ENCODE measurements at regions not wholly inside any gene's neighbourhood (a gene's known extent, or its start where the extent isn't known, plus 50 kb on each side); places are given as distances from the start of the nearest gene placed in this dataset.
A peak's percentile ranks its signal among the peaks of the same experiment; 100 is the strongest.

DNA sequence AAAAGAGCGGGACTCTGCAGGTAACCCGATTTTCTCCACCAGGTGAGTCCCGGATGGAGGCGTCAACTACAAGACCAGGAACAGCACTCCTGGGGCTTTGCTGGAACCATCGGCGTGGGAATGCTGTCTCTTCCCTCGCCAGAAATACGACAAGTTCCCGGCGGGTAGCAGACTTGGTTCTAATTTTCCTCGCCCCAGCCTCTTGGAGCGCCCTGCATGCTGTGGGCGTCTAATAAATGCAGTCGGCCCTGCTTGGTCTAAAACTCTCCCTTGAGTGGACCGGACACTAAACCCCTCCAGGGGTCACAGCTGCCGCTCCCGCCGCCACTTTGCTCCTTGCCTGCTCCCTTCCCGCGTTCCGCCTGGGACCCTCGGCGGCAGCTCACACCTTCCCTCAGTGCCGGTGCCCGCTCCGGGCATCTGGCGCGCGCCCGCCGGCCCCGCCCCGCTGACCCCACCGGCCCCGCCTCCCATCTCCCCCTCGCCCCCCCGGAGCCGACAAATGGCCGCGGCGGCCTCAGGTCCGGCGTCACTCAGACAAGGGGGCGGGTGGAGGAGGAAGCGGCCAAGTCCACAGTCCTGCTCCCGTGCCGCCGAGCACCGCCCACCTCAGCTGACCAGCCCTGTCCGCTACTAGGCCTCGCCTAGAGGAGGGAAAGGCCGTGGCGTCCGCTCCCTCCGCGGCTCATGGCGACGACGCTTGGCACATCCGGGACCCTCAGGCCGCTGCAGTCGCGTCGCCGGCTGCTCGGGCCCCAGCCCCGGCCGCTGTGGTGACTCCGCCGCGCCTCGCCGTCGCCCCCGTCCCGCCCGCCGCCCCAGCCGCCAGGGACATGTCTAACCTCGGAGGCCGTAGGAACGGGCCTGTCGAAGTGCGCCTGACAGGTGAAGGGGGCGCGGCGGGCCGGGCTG lies 65.8 kb downstream of the KPNA2 start (continued):
- TF ChIP-seq MIER3 (CRISPR knock-in tag; IDR thresholded peaks at IDR 0.05; ENCODE audit: borderline replicate concordance) (peak; percentile 75; the same call in 1 of the 2 replicates), KLF12 (CRISPR knock-in tag; IDR thresholded peaks at IDR 0.05; ENCODE audit: borderline replicate concordance) (peak; percentile 96; the same call in 1 of the 2 replicates), KMT2A (CRISPR knock-in tag; IDR thresholded peaks at IDR 0.05) (peak; percentile 65; the same call in 1 of the 2 replicates), TCF7L2 (IDR thresholded peaks at IDR 0.05; ENCODE audit: low read depth, low read length) (no peak), PCBP2 (optimal IDR thresholded peaks at IDR 0.05; ENCODE audit: low read depth, low read length, poor library complexity, severe bottlenecking) (no peak), PAWR (CRISPR knock-in tag; IDR thresholded peaks at IDR 0.05; ENCODE audit: borderline replicate concordance) (no peak), GZF1 (CRISPR knock-in tag; IDR thresholded peaks at IDR 0.05) (peak; percentile 70; the same call in 1 of the 2 replicates), MTA1 (CRISPR knock-in tag; IDR thresholded peaks at IDR 0.05; ENCODE audit: borderline replicate concordance) (peak; percentile 97), FIP1L1 (IDR thresholded peaks at IDR 0.05; ENCODE audit: borderline replicate concordance, insufficient read depth, low read depth, low read length) (no peak), EP300 (IDR thresholded peaks at IDR 0.05; ENCODE audit: low read depth in 2 of 2, low read length in 2 of 2) (peak in 1 of 2 experiments; percentile 32; a peak in 1 of 4 replicates), EP300 (CRISPR knock-in tag; IDR thresholded peaks at IDR 0.05; ENCODE audit: borderline replicate concordance) (no peak), SIN3A (IDR thresholded peaks at IDR 0.05; ENCODE audit: borderline replicate concordance, low read depth, low read length) (peak; percentile 84; the same call in 1 of the 2 replicates), ZNF12 (CRISPR knock-in tag; IDR thresholded peaks at IDR 0.05) (peak; percentile 79), ZNF598 (CRISPR knock-in tag; IDR thresholded peaks at IDR 0.05; ENCODE audit: borderline replicate concordance) (peak; percentile 78; the same call in 1 of the 2 replicates), ZBTB1 (CRISPR knock-in tag; IDR thresholded peaks at IDR 0.05; ENCODE audit: borderline replicate concordance) (no peak)
- TF ChIP-seq, protein P1, sequence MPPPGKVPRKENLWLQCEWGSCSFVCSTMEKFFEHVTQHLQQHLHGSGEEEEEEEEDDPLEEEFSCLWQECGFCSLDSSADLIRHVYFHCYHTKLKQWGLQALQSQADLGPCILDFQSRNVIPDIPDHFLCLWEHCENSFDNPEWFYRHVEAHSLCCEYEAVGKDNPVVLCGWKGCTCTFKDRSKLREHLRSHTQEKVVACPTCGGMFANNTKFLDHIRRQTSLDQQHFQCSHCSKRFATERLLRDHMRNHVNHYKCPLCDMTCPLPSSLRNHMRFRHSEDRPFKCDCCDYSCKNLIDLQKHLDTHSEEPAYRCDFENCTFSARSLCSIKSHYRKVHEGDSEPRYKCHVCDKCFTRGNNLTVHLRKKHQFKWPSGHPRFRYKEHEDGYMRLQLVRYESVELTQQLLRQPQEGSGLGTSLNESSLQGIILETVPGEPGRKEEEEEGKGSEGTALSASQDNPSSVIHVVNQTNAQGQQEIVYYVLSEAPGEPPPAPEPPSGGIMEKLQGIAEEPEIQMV (CRISPR knock-in tag; IDR thresholded peaks at IDR 0.05; ENCODE audit: low read depth): peak; percentile 99
- TF ChIP-seq, protein P2, sequence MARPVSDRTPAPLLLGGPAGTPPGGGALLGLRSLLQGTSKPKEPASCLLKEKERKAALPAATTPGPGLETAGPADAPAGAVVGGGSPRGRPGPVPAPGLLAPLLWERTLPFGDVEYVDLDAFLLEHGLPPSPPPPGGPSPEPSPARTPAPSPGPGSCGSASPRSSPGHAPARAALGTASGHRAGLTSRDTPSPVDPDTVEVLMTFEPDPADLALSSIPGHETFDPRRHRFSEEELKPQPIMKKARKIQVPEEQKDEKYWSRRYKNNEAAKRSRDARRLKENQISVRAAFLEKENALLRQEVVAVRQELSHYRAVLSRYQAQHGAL (CRISPR knock-in tag; IDR thresholded peaks at IDR 0.05; ENCODE audit: not compliant biosample characterization): peak; percentile 84
- TF ChIP-seq, protein P3, sequence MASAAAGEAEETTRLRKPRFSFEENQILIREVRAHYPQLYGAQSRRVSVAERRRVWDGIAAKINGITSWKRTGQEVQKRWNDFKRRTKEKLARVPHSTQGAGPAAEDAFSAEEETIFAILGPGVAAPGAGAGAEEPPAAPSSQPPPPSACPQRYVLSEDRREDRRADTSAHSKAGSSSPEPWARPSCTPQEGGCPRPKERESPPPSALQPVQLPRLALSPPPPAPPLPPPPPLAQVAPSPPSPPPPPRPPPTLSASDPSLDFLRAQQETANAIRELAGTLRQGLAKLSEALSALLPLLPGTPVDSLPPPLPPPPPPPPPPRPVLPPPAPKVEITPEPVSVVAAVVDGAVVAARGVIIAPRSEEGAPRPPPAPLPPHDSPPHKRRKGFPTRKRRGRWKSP (CRISPR knock-in tag; IDR thresholded peaks at IDR 0.05): peak; percentile 68; the same call in 1 of the 2 replicates
- TF ChIP-seq, protein P4, sequence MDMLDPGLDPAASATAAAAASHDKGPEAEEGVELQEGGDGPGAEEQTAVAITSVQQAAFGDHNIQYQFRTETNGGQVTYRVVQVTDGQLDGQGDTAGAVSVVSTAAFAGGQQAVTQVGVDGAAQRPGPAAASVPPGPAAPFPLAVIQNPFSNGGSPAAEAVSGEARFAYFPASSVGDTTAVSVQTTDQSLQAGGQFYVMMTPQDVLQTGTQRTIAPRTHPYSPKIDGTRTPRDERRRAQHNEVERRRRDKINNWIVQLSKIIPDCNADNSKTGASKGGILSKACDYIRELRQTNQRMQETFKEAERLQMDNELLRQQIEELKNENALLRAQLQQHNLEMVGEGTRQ (IDR thresholded peaks at IDR 0.05; ENCODE audit: low read depth, low read length): peak; percentile 63
- TF ChIP-seq, protein P4 (CRISPR knock-in tag; IDR thresholded peaks at IDR 0.05; ENCODE audit: borderline replicate concordance): 0 out of 2 replicates have a peak, but pooled peaks have one; percentile 36
- TF ChIP-seq, protein P5, sequence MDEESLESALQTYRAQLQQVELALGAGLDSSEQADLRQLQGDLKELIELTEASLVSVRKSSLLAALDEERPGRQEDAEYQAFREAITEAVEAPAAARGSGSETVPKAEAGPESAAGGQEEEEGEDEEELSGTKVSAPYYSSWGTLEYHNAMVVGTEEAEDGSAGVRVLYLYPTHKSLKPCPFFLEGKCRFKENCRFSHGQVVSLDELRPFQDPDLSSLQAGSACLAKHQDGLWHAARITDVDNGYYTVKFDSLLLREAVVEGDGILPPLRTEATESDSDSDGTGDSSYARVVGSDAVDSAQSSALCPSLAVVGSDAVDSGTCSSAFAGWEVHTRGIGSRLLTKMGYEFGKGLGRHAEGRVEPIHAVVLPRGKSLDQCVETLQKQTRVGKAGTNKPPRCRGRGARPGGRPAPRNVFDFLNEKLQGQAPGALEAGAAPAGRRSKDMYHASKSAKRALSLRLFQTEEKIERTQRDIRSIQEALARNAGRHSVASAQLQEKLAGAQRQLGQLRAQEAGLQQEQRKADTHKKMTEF (CRISPR knock-in tag; IDR thresholded peaks at IDR 0.05): peak; percentile 78; the same call in 1 of the 2 replicates

Data from HepG2 (cell line).